ACHN (cell line): ENCODE measurements at regions not wholly inside any gene's neighbourhood (a gene's known extent, or its start where the extent isn't known, plus 50 kb on each side); places are given as distances from the start of the nearest gene placed in this dataset.
A peak's percentile ranks its signal among the peaks of the same experiment; 100 is the strongest.
"Not testable (repeated sequence)": the region's sequence is repeated elsewhere in the genome, so short reads cannot be mapped to it uniquely, and the experiment has no call there.

ENCODE experiments used
- DNase-seq: peaks from one replicate; pipeline ENCODE4 v3.0.0-alpha.2; 2015
- in situ Hi-C: cut with HindIII; loops from 2 replicates; pipeline ENCODE4 v1.10.0; 2017; ENCODE audit warnings: low sequenced_read_pairs, low pct_ligation_motif_present, low pct_unique_long_range_greater_than_20kb

DNA sequence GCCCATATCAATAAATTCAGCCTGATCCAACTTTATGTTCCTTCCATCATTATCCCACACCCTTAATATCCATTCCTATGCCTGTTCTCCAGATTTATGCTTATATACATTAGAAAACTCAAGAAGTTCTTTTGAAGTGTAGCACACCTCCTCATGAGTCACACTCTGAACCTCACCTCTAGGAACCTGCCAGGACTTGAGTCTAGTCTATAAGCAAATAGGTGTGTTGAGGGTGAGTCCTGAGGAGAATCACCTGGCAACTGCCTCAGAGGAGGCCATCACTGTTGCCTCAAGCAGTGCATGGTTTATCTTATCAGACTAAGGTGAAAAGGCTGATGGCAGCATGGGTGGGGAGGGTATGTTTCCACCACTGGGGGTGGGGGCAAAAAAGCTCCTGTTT is 496.7 kb downstream of the C6orf118 start:
- in situ Hi-C loops, result no loop called here
- no peak for DNase-seq

DNA sequence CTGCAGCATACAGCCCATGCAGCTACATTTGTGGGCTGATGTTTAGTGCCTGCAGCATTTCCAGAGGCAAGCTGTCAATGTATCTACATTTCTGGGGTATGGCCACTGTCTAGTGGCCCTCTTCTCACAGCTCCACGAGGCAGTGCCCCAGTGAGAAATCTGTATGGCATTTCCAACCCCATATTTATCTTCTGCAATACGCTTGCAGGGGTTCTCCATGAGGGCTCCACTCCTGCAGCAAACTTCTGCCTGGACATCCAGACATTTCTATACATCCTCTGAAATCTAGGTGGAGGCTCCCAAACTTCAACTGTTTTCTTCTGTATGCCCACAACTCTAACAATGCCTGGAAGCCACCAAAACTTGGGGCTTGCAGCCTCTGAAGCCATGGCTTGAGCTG is 502.3 kb downstream of the C6orf118 start:
- in situ Hi-C loops, result no loop called here
- no peak for DNase-seq

DNA sequence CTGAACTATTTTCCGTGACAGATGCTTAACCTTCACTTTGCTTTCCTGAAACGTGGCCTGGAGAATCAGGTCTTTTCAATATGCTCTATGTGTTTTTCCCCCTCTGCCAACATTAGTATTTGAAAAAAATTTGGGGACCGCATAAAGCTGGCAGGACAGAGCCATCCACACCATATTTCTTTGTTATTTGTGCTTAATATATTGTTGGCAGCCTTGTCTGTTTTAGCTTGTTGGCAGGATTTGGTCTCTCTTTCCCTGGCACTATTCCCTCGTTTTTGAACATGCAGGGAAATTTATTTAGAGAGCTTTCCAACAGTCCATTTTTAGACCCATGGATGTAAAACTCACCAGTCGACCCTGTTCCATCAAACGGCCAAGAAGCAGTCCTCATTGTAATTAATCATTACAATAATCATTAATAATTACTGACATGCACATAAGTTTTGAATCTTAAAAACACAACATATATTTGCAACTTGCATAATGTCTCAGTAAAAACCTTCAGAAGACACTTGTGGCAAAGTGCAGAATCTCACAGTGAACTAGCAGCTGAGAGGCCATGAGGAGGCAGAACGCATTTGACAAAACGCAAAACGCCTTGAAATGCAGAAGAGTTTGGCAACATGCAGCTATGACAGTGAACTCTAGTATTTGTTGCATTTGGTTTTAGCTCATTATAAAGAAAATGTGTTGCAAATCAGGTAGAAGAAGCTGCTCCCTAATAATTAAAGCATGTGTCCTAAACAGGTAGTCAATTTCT is 514.2 kb downstream of the C6orf118 start:
- no peak for DNase-seq
- in situ Hi-C loops, result no loop called here

DNA sequence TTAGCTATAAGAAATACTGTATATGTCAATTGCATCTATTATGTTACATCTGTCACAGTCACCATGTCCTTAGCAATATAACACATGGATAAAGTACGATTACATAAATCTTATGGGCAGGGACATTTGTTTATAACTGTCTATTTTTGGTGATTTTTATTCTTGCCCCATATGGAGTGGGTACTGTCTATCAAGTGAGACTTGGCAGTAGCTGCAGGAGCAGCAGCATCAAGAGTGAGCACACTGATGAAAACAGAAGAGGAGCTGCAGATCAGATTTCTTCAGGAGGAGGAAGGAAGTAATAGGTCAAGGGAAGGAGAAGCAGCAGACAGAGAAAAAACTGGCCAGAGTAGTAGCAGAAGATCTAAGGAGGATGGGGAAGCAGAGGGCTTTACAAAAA is 516.7 kb downstream of the C6orf118 start:
- no peak for DNase-seq
- in situ Hi-C loops, result no loop called here

DNA sequence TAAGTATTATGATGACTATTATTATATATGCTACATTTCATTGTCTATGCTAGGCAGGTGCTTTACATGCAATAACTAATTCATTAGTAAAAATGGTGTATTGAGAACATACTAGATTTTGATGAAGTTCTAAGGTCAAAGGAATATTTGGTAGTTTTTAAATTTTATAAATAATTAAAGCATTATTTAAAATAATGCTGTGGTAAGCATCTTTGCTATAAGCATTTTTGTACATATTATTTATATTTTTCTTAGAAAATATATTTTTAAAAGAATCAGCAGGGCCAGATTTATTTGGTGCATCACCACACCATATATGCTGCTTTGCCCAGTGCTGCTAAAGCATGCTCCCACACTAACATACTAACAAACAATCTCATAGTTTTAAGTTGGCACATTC is 517.9 kb downstream of the C6orf118 start:
- in situ Hi-C loops, result no loop called here

GRCh38 chr6:164763788-164764187 is 545.6 kb downstream of the C6orf118 start:
- no peak for DNase-seq
- in situ Hi-C loops, result no loop called here

More for the DNA sequence above, 517.9 kb downstream of the C6orf118 start:
- DNase-seq, result no peak

DNA sequence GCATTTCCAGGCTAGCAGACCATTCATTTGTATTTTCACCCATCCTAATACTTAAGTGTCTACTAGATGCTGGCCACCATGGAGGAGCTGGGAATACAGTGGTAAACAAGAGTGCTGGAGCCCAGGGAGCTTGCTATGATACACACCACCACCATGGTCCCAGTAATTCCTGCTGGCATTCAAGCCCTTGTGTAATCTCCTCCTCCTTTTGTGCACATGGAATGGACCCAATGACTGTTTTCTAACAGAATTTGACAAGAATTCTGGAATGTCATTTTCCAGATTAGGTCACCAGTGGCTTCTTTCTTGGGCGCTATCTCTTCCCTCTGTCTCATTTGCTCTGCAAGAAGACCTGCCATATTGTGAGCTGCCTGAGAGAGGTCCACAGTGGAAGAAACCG is 552.0 kb downstream of the C6orf118 start:
- in situ Hi-C loops, result no loop called here
- DNase-seq, result no peak

GRCh38 chr6:164756723-164757122 is 552.7 kb downstream of the C6orf118 start:
- no peak for DNase-seq
- in situ Hi-C loops, result no loop called here

DNA sequence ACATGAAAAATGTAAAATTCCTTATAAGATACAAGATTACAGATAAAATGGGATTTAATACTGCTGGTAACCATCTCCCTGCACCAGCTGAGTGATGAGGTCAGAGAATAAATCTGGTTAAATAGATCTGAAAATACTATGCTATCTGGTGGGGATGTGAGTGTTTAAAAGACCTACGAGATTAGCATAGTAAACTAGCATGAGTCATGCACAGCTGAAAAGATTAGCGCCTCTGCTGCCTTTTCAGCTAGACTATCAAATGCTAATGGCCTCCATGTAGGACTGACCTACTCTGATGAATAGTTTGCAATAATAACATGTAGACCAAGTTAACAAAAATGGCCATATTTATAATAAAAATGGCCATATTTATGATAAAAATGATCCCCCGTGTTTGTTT is 553.3 kb downstream of the C6orf118 start:
- in situ Hi-C loops, result no loop called here
- no peak for DNase-seq

DNA sequence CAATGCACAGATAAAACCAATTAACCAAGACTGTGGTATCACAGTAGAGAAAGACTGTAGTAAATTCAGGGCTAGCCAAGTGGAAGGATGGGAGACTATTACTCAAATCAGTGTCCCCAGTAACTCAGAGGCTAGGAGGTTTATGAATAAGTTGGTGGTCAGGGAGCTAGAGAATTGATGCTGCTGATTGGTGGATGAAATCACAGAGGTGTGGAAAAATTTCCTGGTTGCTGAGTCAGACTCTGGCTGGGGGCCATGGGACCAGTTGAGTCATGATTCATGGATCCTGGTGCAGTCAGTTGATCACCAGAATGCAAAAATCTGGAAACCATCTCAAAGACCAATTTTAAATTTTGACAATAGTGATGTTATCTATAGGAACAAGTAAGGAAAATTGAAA is 555.9 kb downstream of the C6orf118 start:
- in situ Hi-C loops, result no loop called here
- peak; percentile 85 for DNase-seq

DNA sequence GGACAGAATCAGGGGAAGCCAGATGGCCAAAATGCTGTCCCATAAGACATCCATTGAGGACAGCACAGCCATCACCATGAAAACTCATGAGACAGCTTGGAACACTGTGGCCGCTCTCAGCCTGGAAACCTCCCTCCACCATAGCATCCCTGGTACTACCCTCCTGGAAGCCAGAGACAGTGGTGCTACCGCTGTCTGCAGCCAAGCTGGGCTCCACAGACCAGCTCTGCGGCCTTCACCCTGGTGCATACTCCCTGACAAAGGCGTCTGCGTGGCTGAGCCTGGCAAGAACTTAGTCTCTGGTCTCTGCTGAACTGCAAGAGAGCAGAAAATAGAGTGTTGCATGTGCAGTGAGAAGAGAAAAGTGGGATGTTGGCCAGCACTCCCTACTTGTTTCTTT is 558.0 kb downstream of the C6orf118 start:
- in situ Hi-C loops, result no loop called here
- no peak for DNase-seq

DNA sequence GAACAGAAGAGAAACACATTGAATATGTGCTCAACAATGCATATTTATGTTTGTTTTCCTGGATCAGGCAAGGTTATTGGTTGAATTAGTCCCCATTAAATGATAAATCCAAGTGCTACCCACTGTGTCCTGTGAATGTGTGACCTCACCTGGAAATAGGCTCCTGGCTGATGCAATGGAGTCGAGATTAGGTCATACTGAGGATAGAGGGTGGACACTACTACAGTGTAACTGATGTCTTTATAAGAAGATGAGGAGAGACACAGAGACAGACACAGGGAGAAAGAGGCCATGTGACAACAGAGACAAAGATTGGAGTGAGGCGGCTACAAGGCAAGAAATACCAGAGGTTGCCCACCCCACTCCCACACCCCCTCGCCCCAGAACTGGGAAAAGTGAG is 559.3 kb downstream of the C6orf118 start:
- in situ Hi-C loops, result no loop called here
- no peak for DNase-seq

GRCh38 chr6:164749221-164750064 is 560.0 kb downstream of the C6orf118 start:
- DNase-seq, result no peak
- in situ Hi-C loops, result no loop called here

- DNase-seq, result no peak
- in situ Hi-C loops, result no loop called here
These were observed 565.1 kb downstream of the C6orf118 start for GRCh38 chr6:164744301-164744700.

GRCh38 chr6:164741938-164742451 is 567.4 kb downstream of the C6orf118 start:
- in situ Hi-C loops, result no loop called here

GRCh38 chr6:164736090-164736489 is 573.3 kb downstream of the C6orf118 start:
- in situ Hi-C loops, DNase-seq: not testable (repeated sequence)

More at GRCh38 chr6:164741938-164742451, 567.4 kb downstream of the C6orf118 start:
- DNase-seq, result no peak

- no peak for DNase-seq
- in situ Hi-C loops, result no loop called here
These were observed 577.9 kb downstream of the C6orf118 start for GRCh38 chr6:164731539-164731938.

GRCh38 chr6:164721460-164721859 is 587.9 kb downstream of the C6orf118 start:
- in situ Hi-C loops, result no loop called here

GRCh38 chr6:164700497-164700896 is 608.9 kb downstream of the C6orf118 start:
- in situ Hi-C loops, result no loop called here
- no peak for DNase-seq

More at GRCh38 chr6:164721460-164721859, 587.9 kb downstream of the C6orf118 start:
- no peak for DNase-seq
